Ascending aorta (tissue), 2 donors: ENCODE measurements at regions not wholly inside any gene's neighbourhood (a gene's known extent, or its start where the extent isn't known, plus 50 kb on each side); places are given as distances from the start of the nearest gene placed in this dataset.
"Not testable (repeated sequence)": the region's sequence is repeated elsewhere in the genome, so short reads cannot be mapped to it uniquely, and the experiment has no call there.

Source experiments
- DNase-seq, 2 donors: peaks; one replicate each; pipeline ENCODE4 v3.0.0-alpha.2; 2019; ENCODE audit warnings: low spot score in 2 of 2
- H3K27ac ChIP-seq, 2 donors: fragments of 200-600 bp; sonication (generic); one replicate each; pipeline ENCODE4 v1.5.1; 2016 to 2017; ENCODE audit warnings: mild to moderate bottlenecking in 1 of 2
- H3K27me3 ChIP-seq: fragments of 200-600 bp; sonication (generic); one replicate; pipeline ENCODE4 v1.5.1; 2017
- H3K36me3 ChIP-seq, 2 donors: fragments of 200-600 bp; sonication (generic); one replicate each; pipeline ENCODE4 v1.5.1; 2016
- H3K4me1 ChIP-seq, 2 donors: fragments of 200-600 bp; sonication (generic); one replicate each; pipeline ENCODE4 v1.5.1; 2016 to 2017; ENCODE audit warnings: mild to moderate bottlenecking in 1 of 2
- H3K4me3 ChIP-seq, 2 donors: fragments of 200-600 bp; sonication (generic); one replicate each; pipeline ENCODE4 v1.5.1; 2016 to 2017; ENCODE audit warnings: mild to moderate bottlenecking in 1 of 2
- H3K9me3 ChIP-seq, 2 donors: fragments of 200-600 bp; sonication (generic); one replicate each; pipeline ENCODE4 v1.5.1; 2016
- CTCF ChIP-seq, 3 experiments: fragments of 200-600 bp in 2 of 3; fragments of 450-650 bp in 1 of 3; sonication (generic) in 2 of 3; IDR thresholded peaks; one replicate each; pipeline ENCODE4 v1.5.1; 2016 to 2019; ENCODE audit warnings: antibody characterized with exemption in 3 of 3, mild to moderate bottlenecking in 1 of 3, moderate library complexity in 1 of 3
- intact Hi-C: fragments of 100-400 bp; cut with DNase I; formaldehyde crosslinking; loops from one replicate; pipeline ENCODE4 v1.15.1; 2023

GRCh38 chrX:122279746-122280145 lies 904.3 kb upstream of the GRIA3 start:
- no peak overlapping the region for H3K4me3 ChIP-seq
- intact Hi-C loops: no loop called here

GRCh38 chrX:122299822-122300221 lies 884.3 kb upstream of the GRIA3 start:
- DNase-seq, H3K27me3 ChIP-seq, intact Hi-C loops: not testable (repeated sequence)

More at GRCh38 chrX:122279746-122280145, 904.3 kb upstream of the GRIA3 start:
- no peaks in the 10 kb centered on the region for H3K36me3 ChIP-seq
- TF ChIP-seq CTCF (IDR thresholded peaks at IDR 0.05): no peak
- no peaks in the 10 kb centered on the region for H3K9me3 ChIP-seq
- no peak overlapping the region for H3K27ac ChIP-seq
- H3K4me1 ChIP-seq: no peaks in the 10 kb centered on the region
- no peak for DNase-seq
- no peaks in the 10 kb centered on the region for H3K27me3 ChIP-seq

GRCh38 chrX:122301491-122301890 lies 882.6 kb upstream of the GRIA3 start:
- Histone ChIP-seq H3K27me3 (no peaks in the 10 kb centered on the region), H3K36me3 (no peaks in the 10 kb centered on the region), H3K4me1 (no peaks in the 10 kb centered on the region), H3K27ac (no peak overlapping the region), H3K9me3 (no peaks in the 10 kb centered on the region), H3K4me3 (no peak overlapping the region)
- no peak for DNase-seq
- intact Hi-C loops: no loop called here
- TF ChIP-seq CTCF (IDR thresholded peaks at IDR 0.05): no peak

More at GRCh38 chrX:122299822-122300221, 884.3 kb upstream of the GRIA3 start:
- H3K4me1 ChIP-seq, H3K36me3 ChIP-seq, H3K9me3 ChIP-seq, H3K27ac ChIP-seq, H3K4me3 ChIP-seq: not testable (repeated sequence)

- Histone ChIP-seq H3K4me1 (no peaks in the 10 kb centered on the region), H3K27ac (no peak overlapping the region), H3K9me3 (no peaks in the 10 kb centered on the region), H3K4me3 (no peak overlapping the region), H3K27me3 (no peaks in the 10 kb centered on the region), H3K36me3 (no peaks in the 10 kb centered on the region)
- no peak for TF ChIP-seq CTCF (IDR thresholded peaks at IDR 0.05)
- no peak for DNase-seq
- intact Hi-C loops: no loop called here
These were observed 880.3 kb upstream of the GRIA3 start for GRCh38 chrX:122303761-122304160.

- DNase-seq: no peak
- Histone ChIP-seq H3K4me1 (no peaks in the 10 kb centered on the region), H3K4me3 (no peak overlapping the region), H3K27me3 (no peaks in the 10 kb centered on the region), H3K36me3 (no peaks in the 10 kb centered on the region), H3K27ac (no peak overlapping the region), H3K9me3 (no peaks in the 10 kb centered on the region)
- intact Hi-C loops: no loop called here
- TF ChIP-seq CTCF (IDR thresholded peaks at IDR 0.05): no peak
These were observed 839.3 kb upstream of the GRIA3 start for GRCh38 chrX:122344816-122345215.

GRCh38 chrX:122363112-122363795 lies 820.8 kb upstream of the GRIA3 start:
- no peak overlapping the region for H3K27ac ChIP-seq
- H3K36me3 ChIP-seq: no peaks in the 10 kb centered on the region
- no peaks in the 10 kb centered on the region for H3K27me3 ChIP-seq
- no peak for TF ChIP-seq CTCF (IDR thresholded peaks at IDR 0.05)
- no peaks in the 10 kb centered on the region for H3K4me1 ChIP-seq
- no peak overlapping the region for H3K4me3 ChIP-seq
- DNase-seq: no peak
- intact Hi-C loops: no loop called here
- no peaks in the 10 kb centered on the region for H3K9me3 ChIP-seq

- DNase-seq, H3K9me3 ChIP-seq, H3K36me3 ChIP-seq, H3K4me3 ChIP-seq, H3K27ac ChIP-seq, H3K27me3 ChIP-seq, intact Hi-C loops, H3K4me1 ChIP-seq: not testable (repeated sequence)
These were observed 808.5 kb upstream of the GRIA3 start for GRCh38 chrX:122375533-122375932.
